ENCODE measurements at regions not wholly inside any gene's neighbourhood (a gene's known extent, or its start where the extent isn't known, plus 50 kb on each side); places are given as distances from the start of the nearest gene placed in this dataset.
"Not testable (repeated sequence)": the region's sequence is repeated elsewhere in the genome, so short reads cannot be mapped to it uniquely, and the experiment has no call there.

- not testable (repeated sequence) for TF ChIP-seq EZH2 (IDR thresholded peaks at IDR 0.05; ENCODE audit: borderline replicate concordance, low read length); CTCF (IDR thresholded peaks at IDR 0.05; ENCODE audit: low read length)
Observed at GRCh38 chr17:33931148-33931814, 323.8 kb upstream of the CCL2 start.
